Right atrium auricular region (tissue), 2 donors: ENCODE measurements at regions not wholly inside any gene's neighbourhood (a gene's known extent, or its start where the extent isn't known, plus 50 kb on each side); places are given as distances from the start of the nearest gene placed in this dataset.

Experiments used
- DNase-seq: peaks from one replicate; pipeline ENCODE4 v3.0.0-alpha.2; 2019; ENCODE audit warnings: low spot score
- H3K27ac ChIP-seq, 2 donors: fragments of 200-600 bp; sonication (generic); 1 replicate in 1 of 2; 2 replicates in 1 of 2; pipeline ENCODE4 v1.5.1; 2016 to 2019
- H3K27me3 ChIP-seq, 2 donors: fragments of 200-600 bp; sonication (generic); one replicate each; pipeline versions ENCODE4 v1.5.1 to v1.6.0; 2017 to 2019
- H3K36me3 ChIP-seq: fragments of 200-600 bp; sonication (generic); one replicate; pipeline ENCODE4 v1.5.1; 2016
- H3K4me1 ChIP-seq, 2 donors: fragments of 200-600 bp; sonication (generic); one replicate each; pipeline versions ENCODE4 v1.5.1 to v1.6.0; 2017 to 2019
- H3K4me3 ChIP-seq, 2 donors: fragments of 200-600 bp; sonication (generic); 1 replicate in 1 of 2; 2 replicates in 1 of 2; pipeline ENCODE4 v1.5.1; 2017 to 2019; ENCODE audit warnings: mild to moderate bottlenecking in 1 of 2, moderate library complexity in 1 of 2
- H3K9me3 ChIP-seq, 2 donors: fragments of 200-600 bp; sonication (generic); one replicate each; pipeline ENCODE4 v1.5.1; 2019
- TF ChIP-seq, protein P1 (sequence below), 2 donors: fragments of 200-600 bp; sonication (generic); IDR thresholded peaks; one replicate each; pipeline ENCODE4 v1.5.1; 2019; ENCODE audit warnings: antibody characterized with exemption in 2 of 2

DNA sequence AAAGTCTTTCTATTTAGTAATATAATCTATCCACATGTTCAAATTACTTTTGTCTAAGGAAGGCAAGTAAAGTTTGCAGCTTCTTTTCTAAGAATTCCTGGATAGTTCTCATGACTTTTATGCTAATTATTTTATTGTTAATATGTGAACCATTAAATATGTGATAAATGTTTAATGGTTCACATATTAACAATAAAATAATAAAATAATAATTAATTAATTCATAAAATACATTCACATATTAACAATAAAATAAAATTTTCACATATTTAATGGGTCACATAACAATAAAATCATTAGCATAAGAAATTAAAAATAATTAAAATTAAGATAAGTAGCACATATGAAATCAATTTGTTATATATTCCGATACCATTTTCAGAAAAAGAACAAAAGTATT, 1352.4 kb downstream of the ARAP2 start:
- H3K27me3 ChIP-seq: no peaks in the 10 kb centered on the region
- no peaks in the 10 kb centered on the region for H3K4me1 ChIP-seq
- no peak for DNase-seq
- H3K27ac ChIP-seq: no peak overlapping the region
- TF ChIP-seq, protein P1, sequence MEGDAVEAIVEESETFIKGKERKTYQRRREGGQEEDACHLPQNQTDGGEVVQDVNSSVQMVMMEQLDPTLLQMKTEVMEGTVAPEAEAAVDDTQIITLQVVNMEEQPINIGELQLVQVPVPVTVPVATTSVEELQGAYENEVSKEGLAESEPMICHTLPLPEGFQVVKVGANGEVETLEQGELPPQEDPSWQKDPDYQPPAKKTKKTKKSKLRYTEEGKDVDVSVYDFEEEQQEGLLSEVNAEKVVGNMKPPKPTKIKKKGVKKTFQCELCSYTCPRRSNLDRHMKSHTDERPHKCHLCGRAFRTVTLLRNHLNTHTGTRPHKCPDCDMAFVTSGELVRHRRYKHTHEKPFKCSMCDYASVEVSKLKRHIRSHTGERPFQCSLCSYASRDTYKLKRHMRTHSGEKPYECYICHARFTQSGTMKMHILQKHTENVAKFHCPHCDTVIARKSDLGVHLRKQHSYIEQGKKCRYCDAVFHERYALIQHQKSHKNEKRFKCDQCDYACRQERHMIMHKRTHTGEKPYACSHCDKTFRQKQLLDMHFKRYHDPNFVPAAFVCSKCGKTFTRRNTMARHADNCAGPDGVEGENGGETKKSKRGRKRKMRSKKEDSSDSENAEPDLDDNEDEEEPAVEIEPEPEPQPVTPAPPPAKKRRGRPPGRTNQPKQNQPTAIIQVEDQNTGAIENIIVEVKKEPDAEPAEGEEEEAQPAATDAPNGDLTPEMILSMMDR (IDR thresholded peaks at IDR 0.05): no peak
- no peak overlapping the region for H3K4me3 ChIP-seq
- no peaks in the 10 kb centered on the region for H3K36me3 ChIP-seq
- no peaks in the 10 kb centered on the region for H3K9me3 ChIP-seq

DNA sequence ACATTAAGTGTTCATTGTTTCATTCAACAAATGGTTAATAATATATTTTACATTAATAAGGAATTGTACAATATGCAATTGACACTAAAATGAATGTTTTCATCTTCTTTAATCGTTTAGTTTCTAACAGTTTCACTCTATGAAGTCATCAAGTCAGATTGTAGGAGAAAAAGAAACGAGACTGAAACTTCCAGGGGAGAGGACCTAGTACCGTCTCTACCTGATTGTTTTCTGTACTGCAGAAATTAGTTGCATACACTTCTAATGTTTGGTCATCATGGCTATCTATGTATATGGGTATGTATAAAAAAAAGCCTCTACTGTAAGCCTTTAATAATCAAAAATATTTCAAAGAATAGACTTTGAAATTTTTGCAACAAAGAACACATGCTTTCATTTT, 1350.9 kb downstream of the ARAP2 start:
- Histone ChIP-seq H3K9me3 (no peaks in the 10 kb centered on the region), H3K36me3 (no peaks in the 10 kb centered on the region), H3K4me3 (no peak overlapping the region), H3K27me3 (no peaks in the 10 kb centered on the region), H3K4me1 (no peaks in the 10 kb centered on the region), H3K27ac (no peak overlapping the region)
- no peak for DNase-seq
- TF ChIP-seq, protein P1 (IDR thresholded peaks at IDR 0.05): no peak

DNA sequence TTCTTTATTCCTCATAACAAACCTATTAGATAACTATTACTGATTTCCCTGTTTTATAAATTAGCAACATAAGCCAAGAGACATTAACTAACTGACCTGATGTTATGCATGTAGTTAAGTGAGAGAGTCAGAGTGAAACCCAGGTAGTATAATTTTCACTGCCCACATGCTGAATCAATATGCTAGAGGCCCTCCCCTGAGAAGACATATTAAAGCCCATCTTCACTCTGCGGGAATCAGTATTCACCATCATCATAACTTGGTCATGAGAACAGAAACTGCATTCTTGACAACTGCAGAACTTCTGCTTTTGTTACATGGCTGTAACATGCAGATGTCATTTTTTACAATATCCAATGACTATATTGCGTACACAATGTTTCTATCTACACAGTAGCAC, 1324.3 kb downstream of the ARAP2 start:
- no peaks in the 10 kb centered on the region for H3K27me3 ChIP-seq
- H3K9me3 ChIP-seq: no peaks in the 10 kb centered on the region
- TF ChIP-seq, protein P1 (IDR thresholded peaks at IDR 0.05): no peak
- H3K27ac ChIP-seq: no peak overlapping the region
- DNase-seq: no peak
- no peaks in the 10 kb centered on the region for H3K4me1 ChIP-seq
- no peak overlapping the region for H3K4me3 ChIP-seq
- no peaks in the 10 kb centered on the region for H3K36me3 ChIP-seq

DNA sequence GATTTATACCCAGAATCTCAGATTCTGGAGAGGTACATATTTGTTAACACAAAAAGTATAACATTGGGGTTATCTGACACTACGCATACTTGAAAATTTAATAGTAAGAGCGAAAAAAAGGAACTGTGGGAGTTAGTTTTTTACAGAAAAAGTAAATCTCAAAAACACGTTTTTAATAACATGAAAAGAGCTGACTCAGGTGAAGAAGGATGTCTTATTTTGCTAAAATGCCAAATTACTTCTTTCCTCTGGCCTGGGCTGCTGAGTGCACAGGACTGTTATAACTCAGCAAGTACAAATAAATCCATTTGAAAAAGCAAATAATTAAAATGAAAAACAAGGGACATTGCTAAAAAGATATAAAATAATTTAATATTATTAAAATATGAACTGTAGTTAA, 1322.9 kb downstream of the ARAP2 start:
- Histone ChIP-seq H3K36me3 (no peaks in the 10 kb centered on the region), H3K27me3 (no peaks in the 10 kb centered on the region), H3K4me3 (no peak overlapping the region), H3K4me1 (no peaks in the 10 kb centered on the region), H3K9me3 (no peaks in the 10 kb centered on the region), H3K27ac (no peak overlapping the region)
- no peak for DNase-seq
- TF ChIP-seq, protein P1 (IDR thresholded peaks at IDR 0.05): no peak

DNA sequence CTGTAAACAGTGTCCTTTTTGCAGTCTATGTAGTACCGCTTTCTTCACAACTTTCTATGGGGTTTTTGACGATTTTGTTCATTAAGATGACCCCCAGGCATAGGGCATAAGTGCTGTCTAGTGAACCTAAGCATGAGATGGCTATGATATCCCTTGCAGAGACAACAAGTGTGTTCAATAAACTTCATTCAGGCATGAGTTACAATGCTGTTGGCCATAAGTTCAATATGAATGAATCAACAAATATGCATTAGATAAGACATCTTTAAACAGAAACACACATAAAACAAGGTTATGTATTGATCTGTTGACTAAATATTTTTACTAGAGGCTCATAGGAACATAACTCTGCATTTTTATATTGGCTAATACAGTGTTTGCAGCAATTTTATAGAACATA, 1322.0 kb downstream of the ARAP2 start:
- no peak for DNase-seq
- Histone ChIP-seq H3K4me3 (no peak overlapping the region), H3K4me1 (no peaks in the 10 kb centered on the region), H3K9me3 (no peaks in the 10 kb centered on the region), H3K27ac (no peak overlapping the region), H3K36me3 (no peaks in the 10 kb centered on the region), H3K27me3 (no peaks in the 10 kb centered on the region)
- TF ChIP-seq, protein P1 (IDR thresholded peaks at IDR 0.05): no peak

DNA sequence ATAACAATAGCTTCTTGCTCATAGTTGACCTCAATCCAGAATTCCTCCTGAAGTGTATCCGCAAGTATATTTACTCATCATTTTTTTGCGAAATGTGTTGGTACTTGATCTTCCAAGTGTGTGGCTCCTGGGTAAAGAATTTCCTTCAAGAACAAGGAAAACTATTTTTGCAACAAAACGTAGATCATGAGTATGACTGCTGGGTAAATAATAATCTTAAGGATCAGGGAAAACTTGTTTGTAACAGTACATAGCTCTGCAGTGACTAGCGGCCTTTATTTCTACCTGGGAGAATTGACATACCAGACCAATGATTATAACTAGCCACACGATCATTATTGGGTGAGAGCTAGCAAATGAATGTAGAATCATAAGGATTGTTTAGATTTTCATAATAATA, 1311.7 kb downstream of the ARAP2 start:
- Histone ChIP-seq H3K4me1 (no peaks in the 10 kb centered on the region), H3K27me3 (no peaks in the 10 kb centered on the region), H3K27ac (no peak overlapping the region), H3K36me3 (no peaks in the 10 kb centered on the region), H3K9me3 (no peaks in the 10 kb centered on the region), H3K4me3 (no peak overlapping the region)
- no peak for DNase-seq
- TF ChIP-seq, protein P1 (IDR thresholded peaks at IDR 0.05): no peak
